PC-9 (cell line): ENCODE measurements at regions not wholly inside any gene's neighbourhood (a gene's known extent, or its start where the extent isn't known, plus 50 kb on each side); places are given as distances from the start of the nearest gene placed in this dataset.

ENCODE experiments used
- BruUV-seq: library from RNA; stranded (reverse); fragments of 400-500 nt; replicated peaks from 2 replicates; lab custom pipeline; 2021; lab: Mats Ljungman, UMichigan
- CTCF ChIA-PET: fragments of 300-600 bp; sonication (Branson Sonifier 250); formaldehyde crosslinking; loops from one replicate; lab custom pipeline; 2022; ENCODE audit warnings: antibody characterized with exemption; lab: Charles Lee
- POLR2A ChIA-PET: fragments of 300-600 bp; sonication (Branson Sonifier 250); formaldehyde crosslinking; loops from one replicate; lab custom pipeline; 2022; ENCODE audit warnings: antibody characterized with exemption; ENCODE audit not compliant: unreplicated experiment; lab: Charles Lee
- DNase-seq, 2 experiments: peaks; one replicate each; pipeline versions ENCODE4 v3.0.0 to v3.0.0-alpha.2; 2015 to 2022; ENCODE audit warnings: mixed read lengths in 1 of 2
- H2AFZ ChIP-seq: fragments of 200-600 bp; sonication (generic); 2 replicates; pipeline ENCODE4 v1.8.1; 2017; ENCODE audit warnings: antibody characterized with exemption
- H3F3A ChIP-seq: fragments of 200-600 bp; sonication (generic); 2 replicates; pipeline ENCODE4 v1.8.1; 2017; ENCODE audit warnings: antibody characterized with exemption, mild to moderate bottlenecking, low read depth; ENCODE audit not compliant: insufficient read depth
- H3K27ac ChIP-seq: fragments of 200-600 bp; sonication (generic); 2 replicates; pipeline ENCODE4 v1.6.1; 2016; ENCODE audit warnings: mixed run types
- H3K27me3 ChIP-seq: fragments of 200-600 bp; sonication (generic); 2 replicates; pipeline ENCODE4 v1.6.1; 2016; ENCODE audit warnings: low read depth, mixed run types; ENCODE audit not compliant: insufficient read depth
- H3K36me3 ChIP-seq: fragments of 200-600 bp; sonication (generic); 2 replicates; pipeline ENCODE4 v1.6.1; 2016; ENCODE audit warnings: low read depth, mixed run types
- H3K4me1 ChIP-seq: fragments of 200-600 bp; sonication (generic); replicated peaks from 2 replicates; pipeline ENCODE4 v1.6.1; 2016; ENCODE audit warnings: mixed run types; ENCODE audit not compliant: insufficient read depth
- H3K4me2 ChIP-seq: fragments of 200-600 bp; sonication (generic); 2 replicates; pipeline ENCODE4 v1.6.1; 2017; ENCODE audit warnings: mixed run types
- H3K4me3 ChIP-seq: fragments of 200-600 bp; sonication (generic); 2 replicates; pipeline ENCODE4 v1.6.1; 2016; ENCODE audit warnings: mixed run types
- H3K79me2 ChIP-seq: fragments of 200-600 bp; sonication (generic); 2 replicates; pipeline ENCODE4 v1.6.1; 2017; ENCODE audit warnings: low read depth, mixed run types
- H3K9me2 ChIP-seq: fragments of 200-600 bp; sonication (generic); 2 replicates; pipeline ENCODE4 v1.8.1; 2017; ENCODE audit warnings: mild to moderate bottlenecking; ENCODE audit not compliant: insufficient read depth
- H3K9me3 ChIP-seq: fragments of 200-600 bp; sonication (generic); 2 replicates; pipeline ENCODE4 v1.8.1; 2016; ENCODE audit warnings: low read depth; ENCODE audit not compliant: insufficient read depth
- H4K20me1 ChIP-seq: fragments of 200-600 bp; sonication (generic); 2 replicates; pipeline ENCODE4 v1.8.1; 2017; ENCODE audit not compliant: insufficient read depth
- EZH2 ChIP-seq: fragments of 200-600 bp; sonication (generic); IDR thresholded peaks from 2 replicates; pipeline ENCODE4 v1.8.0; 2017; ENCODE audit warnings: antibody characterized with exemption, low read depth
- intact Hi-C: fragments of 100-400 bp; cut with micrococcal nuclease; formaldehyde crosslinking; loops from one replicate; pipeline ENCODE4 v1.10.0; 2022; ENCODE audit not compliant: unreplicated experiment
- TF ChIP-seq, protein P1 (sequence below): fragments of 200-600 bp; sonication (generic); conservative IDR thresholded peaks from 2 replicates; pipeline ENCODE4 v1.6.1; 2017; ENCODE audit warnings: mixed run types, antibody characterized with exemption, mild to moderate bottlenecking, moderate library complexity

DNA sequence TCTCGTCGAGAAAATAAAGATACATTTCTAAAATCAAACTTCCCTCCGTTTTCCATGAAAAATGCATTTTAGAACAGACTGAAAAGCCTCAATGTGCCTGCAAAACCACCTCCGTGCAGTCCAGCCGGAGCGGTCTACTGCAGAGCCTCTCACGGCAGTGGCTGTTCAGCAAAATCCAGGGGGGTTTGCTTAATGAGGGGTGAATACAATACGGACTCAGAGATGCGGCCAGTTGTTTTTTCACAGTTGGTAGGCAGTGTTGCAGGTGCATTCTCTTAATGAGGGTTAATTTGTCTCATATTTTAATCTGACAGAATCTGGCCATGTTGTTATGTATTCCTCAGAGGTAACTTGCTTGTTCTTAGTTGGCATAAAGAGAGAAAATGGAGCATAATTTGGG lies 223.0 kb downstream of the EBLN2 start:
- no peaks in the 10 kb centered on the region for H3F3A ChIP-seq
- no peak overlapping the region for H3K27ac ChIP-seq
- no peak for DNase-seq
- no peak overlapping the region for H3K4me2 ChIP-seq
- intact Hi-C loops: no loop called here
- TF ChIP-seq, protein P1, sequence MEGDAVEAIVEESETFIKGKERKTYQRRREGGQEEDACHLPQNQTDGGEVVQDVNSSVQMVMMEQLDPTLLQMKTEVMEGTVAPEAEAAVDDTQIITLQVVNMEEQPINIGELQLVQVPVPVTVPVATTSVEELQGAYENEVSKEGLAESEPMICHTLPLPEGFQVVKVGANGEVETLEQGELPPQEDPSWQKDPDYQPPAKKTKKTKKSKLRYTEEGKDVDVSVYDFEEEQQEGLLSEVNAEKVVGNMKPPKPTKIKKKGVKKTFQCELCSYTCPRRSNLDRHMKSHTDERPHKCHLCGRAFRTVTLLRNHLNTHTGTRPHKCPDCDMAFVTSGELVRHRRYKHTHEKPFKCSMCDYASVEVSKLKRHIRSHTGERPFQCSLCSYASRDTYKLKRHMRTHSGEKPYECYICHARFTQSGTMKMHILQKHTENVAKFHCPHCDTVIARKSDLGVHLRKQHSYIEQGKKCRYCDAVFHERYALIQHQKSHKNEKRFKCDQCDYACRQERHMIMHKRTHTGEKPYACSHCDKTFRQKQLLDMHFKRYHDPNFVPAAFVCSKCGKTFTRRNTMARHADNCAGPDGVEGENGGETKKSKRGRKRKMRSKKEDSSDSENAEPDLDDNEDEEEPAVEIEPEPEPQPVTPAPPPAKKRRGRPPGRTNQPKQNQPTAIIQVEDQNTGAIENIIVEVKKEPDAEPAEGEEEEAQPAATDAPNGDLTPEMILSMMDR: no peak
- TF ChIP-seq EZH2: no peak
- no peaks in the 10 kb centered on the region for H4K20me1 ChIP-seq
- H3K9me3 ChIP-seq: no peaks in the 10 kb centered on the region
- BruUV-seq: no TSS peak
- no peaks in the 10 kb centered on the region for H3K9me2 ChIP-seq
- POLR2A ChIA-PET: no interaction called here
- CTCF ChIA-PET: no interaction called here
- no peak overlapping the region for H2AFZ ChIP-seq
- H3K36me3 ChIP-seq: no peaks in the 10 kb centered on the region
- no peaks in the 10 kb centered on the region for H3K4me1 ChIP-seq
- H3K4me3 ChIP-seq: no peak overlapping the region
- no peaks in the 10 kb centered on the region for H3K79me2 ChIP-seq
- 0 out of 2 replicates have a peak, but pooled peaks cover 9% of the 10 kb centered on the region for H3K27me3 ChIP-seq

- no peak overlapping the region for H3K27ac ChIP-seq
- no peak overlapping the region for H2AFZ ChIP-seq
- CTCF ChIA-PET: no interaction called here
- no peaks in the 10 kb centered on the region for H3K79me2 ChIP-seq
- H3K36me3 ChIP-seq: no peaks in the 10 kb centered on the region
- H3K27me3 ChIP-seq: peaks cover 18% of the 10 kb centered on the region
- H3K4me3 ChIP-seq: no peak overlapping the region
- no peaks in the 10 kb centered on the region for H4K20me1 ChIP-seq
- TF ChIP-seq, protein P1: no peak
- TF ChIP-seq EZH2: no peak
- no peaks in the 10 kb centered on the region for H3K4me1 ChIP-seq
- no peaks in the 10 kb centered on the region for H3K9me2 ChIP-seq
- no TSS peak for BruUV-seq
- no peaks in the 10 kb centered on the region for H3F3A ChIP-seq
- H3K4me2 ChIP-seq: no peak overlapping the region
- intact Hi-C loops: no loop called here
- POLR2A ChIA-PET: no interaction called here
- DNase-seq: no peak
- no peaks in the 10 kb centered on the region for H3K9me3 ChIP-seq
Observed at GRCh38 chr3:73291541-73291940, 230.1 kb downstream of the EBLN2 start.

DNA sequence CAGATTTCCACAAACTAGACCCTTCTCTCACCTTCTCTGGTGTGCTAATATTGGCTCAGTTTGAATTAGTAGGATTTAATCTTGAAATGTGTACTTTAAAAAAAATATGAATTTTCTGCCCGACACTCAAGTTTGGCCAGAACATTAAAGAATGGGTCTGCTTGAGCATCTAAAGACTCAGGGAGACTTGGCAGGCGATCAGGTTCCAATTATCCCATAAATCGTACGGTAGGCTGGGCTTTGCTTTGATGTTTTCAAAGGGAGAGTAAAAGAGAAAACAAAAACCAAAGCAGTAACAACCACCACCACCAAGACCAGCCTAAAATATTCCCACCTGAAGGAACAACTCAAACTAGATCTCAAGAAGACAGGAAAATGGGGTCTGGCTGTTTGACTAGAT lies 230.8 kb downstream of the EBLN2 start:
- Histone ChIP-seq H3F3A (no peaks in the 10 kb centered on the region), H3K27ac (no peak overlapping the region), H3K4me2 (no peak overlapping the region), H3K4me3 (no peak overlapping the region), H3K9me3 (no peaks in the 10 kb centered on the region), H3K36me3 (no peaks in the 10 kb centered on the region), H3K4me1 (no peaks in the 10 kb centered on the region), H4K20me1 (no peaks in the 10 kb centered on the region), H3K9me2 (no peaks in the 10 kb centered on the region), H3K27me3 (peaks cover 23% of the 10 kb centered on the region), H3K79me2 (no peaks in the 10 kb centered on the region), H2AFZ (no peak overlapping the region)
- intact Hi-C loops: no loop called here
- no TSS peak for BruUV-seq
- no peak for DNase-seq
- TF ChIP-seq, protein P1: no peak
- TF ChIP-seq EZH2: no peak
- CTCF ChIA-PET: no interaction called here
- POLR2A ChIA-PET: no interaction called here
